HG03025 (cell line): ENCODE measurements at regions not wholly inside any gene's neighbourhood (a gene's known extent, or its start where the extent isn't known, plus 50 kb on each side); places are given as distances from the start of the nearest gene placed in this dataset.
"Not testable (repeated sequence)": the region's sequence is repeated elsewhere in the genome, so short reads cannot be mapped to it uniquely, and the experiment has no call there.

ENCODE experiments used
- ATAC-seq: cut with Tn5 transposase; IDR thresholded peaks from one replicate; pipeline ENCODE4 v1.9.1; 2021; ENCODE audit warnings: mild to moderate bottlenecking, moderate library complexity; ENCODE audit not compliant: unreplicated experiment, low FRiP score

DNA sequence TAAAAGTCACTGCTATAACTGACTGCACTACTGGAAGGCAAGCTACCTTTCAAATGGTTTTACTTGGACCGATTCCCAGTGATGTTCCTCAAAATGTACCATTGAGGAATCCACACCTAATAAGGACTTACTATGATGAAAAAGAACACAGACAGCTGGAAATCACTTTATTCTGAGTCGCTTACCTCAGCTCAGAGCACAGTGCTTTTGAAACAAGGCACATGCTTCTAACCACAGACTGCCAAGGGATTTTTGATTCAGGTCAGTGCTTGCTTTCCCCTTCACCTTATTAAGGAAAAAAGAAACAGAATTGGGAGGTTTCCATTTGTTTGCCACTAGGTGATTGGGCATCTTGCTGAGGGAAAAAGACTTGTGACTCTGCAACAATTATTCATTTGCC is 707.5 kb upstream of the FSHR start:
- ATAC-seq = no peak

DNA sequence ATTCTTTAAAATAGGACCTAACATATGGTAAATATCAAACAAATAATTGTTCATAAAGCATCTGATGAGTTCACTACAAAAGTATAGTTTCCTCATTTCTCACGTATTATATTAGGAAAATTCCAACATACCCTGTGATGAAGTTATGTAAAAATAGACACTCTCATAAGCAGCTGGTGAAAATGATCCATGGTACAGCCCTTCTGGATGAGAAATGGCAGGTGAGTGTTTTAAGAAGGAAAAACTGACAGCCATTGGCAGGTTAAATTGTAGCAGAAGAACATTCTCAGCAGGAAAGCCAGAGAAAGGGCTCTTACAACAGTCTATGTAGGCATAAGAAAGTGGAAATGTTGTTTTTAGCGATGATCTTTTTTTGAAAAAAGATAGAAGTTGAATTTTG is 706.5 kb upstream of the FSHR start:
- no peak for ATAC-seq

GRCh38 chr2:49860170-49860569 is 705.9 kb upstream of the FSHR start:
- ATAC-seq = no peak

- ATAC-seq = no peak
Measured at GRCh38 chr2:49858657-49859056, 704.3 kb upstream of the FSHR start.

DNA sequence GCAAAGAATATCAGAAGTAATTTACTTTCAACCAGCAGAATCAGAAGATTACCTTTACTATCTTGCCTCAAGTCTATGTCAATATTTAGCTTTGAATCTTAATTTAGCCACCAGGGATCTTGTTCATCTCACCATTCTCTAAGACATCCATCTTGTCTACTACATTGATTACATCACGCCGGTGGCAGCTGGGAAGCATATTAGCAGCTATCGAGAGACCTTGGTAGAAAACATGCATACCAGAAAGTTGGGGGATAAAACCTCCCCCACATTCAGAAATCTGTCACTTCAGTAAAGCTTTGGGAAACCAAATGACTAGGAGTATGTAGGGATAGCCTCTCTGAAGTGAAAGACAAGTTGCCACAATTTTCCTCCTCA is 703.8 kb upstream of the FSHR start:
- ATAC-seq = no peak

DNA sequence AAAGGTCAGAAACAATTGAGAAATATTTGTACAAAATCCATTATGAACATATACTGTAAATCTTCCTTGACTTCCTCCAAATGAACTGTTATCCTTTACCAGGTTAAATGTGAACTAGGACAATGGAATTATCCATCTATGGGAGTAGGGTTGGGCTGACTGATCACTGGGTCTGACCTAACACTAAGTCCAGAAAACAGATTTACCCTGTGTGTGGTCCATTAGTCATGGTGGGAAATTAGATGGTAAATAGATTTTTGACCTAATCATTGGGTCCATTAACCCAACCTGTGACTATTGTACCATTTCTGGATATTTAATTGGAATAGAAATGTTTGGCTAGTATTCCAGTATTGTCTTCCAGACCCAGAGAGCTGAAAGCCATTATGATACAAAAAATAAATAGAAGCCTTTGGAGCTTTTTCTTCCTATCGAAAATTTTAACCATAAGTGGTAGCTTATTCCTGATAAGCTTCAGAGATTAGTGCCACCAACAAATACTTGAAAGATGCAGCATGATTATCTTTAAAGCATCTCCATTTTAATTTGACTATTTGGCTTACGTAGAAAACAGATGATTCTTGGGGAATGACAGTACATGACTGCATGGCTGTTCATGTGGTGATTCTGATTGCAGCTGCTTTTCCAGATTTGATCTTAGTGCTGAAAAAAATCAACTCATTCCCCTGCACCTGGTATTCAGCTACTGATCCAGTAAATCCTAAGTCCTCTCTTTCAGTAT is 703.2 kb upstream of the FSHR start:
- no peak for ATAC-seq

DNA sequence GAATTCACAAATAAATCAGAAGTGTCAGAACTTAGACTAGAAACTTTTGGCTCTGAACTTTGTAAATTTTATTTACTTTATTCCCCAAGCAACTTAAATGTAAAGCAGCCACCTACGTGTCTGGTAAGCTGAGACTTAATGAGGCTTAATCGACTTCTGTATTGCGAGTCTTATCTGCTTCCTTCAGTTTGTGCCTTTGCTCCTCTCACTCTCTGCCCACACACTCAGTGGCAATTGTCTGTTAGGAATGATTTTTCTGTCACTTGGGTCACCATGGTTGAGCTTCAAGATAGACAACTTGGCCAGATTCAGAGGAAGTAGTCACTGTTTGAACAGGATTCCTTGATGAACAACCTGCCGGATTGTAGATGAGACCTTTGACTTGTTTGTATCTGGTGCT is 691.4 kb upstream of the FSHR start:
- no peak for ATAC-seq

- ATAC-seq = no peak
Measured at GRCh38 chr2:49845021-49845420, 690.7 kb upstream of the FSHR start.

DNA sequence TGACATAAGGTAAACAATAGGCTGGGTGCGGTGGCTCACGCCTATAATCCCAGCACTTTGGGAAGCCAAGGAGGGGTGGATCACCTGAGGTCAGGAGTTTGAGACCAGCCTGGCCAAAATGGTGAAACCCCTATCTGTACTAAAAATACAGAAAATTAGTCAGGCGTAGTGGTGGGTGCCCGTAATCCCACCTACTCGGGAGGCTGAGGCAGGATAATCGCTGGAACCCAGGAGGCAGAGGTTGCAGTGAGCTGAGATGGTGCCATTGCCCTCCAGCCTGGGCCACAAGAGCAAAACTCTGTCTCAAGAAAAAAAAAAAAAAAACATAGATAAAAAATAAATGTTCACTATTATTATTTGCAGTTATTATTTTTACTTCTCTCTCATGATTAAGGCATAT is 689.8 kb upstream of the FSHR start:
- not testable (repeated sequence) for ATAC-seq

GRCh38 chr2:49843314-49843713 is 689.0 kb upstream of the FSHR start:
- ATAC-seq = no peak

DNA sequence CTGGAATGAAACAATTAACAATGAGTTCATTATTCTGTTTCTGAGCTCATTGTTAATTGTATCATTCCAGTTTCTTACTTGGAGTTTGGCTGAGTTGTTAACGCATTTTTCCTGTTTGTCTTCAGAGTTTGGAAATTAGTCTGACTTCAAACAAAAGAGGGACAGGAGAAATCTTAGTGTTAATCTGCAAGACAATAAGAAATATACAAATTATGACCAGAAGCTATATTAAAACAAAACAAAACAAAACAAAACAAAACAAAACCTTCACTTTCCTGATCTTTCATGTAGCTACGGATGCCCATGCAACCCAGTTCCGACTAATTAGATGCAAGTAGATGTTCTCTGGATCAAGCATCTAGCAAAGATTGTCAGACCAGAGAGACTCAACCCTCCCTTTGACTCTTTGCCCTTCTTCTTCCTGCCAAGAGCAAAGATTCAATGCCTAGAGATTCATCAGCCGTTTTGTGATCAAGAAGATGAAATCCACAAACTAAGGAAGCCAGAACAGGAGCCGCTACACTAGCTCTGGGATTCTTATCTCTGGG is 686.2 kb upstream of the FSHR start:
- ATAC-seq = no peak

- ATAC-seq = no peak
Measured at GRCh38 chr2:49839818-49840217, 685.5 kb upstream of the FSHR start.

GRCh38 chr2:49837561-49838293 is 683.4 kb upstream of the FSHR start:
- no peak for ATAC-seq

DNA sequence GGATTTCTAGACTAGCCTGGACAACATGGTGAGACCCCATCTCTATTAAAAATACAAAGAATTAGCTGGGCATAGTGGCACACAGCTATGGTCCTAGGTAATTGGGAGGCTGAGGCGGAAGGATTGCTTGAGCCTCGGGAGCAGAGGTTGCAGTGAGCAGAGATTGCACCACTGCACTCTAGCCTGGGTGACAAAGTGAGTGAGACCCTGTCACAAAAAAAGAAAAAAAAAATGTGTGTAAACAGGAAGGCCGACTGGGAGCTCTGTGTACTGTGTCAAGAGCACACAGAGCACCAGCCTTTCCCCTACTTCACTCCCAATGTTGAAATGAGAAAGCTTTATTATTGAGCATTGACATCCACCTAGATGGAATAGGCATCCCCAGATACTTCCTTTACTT is 681.7 kb upstream of the FSHR start:
- no peak for ATAC-seq

- no peak for ATAC-seq
Measured at GRCh38 chr2:49834433-49834832, 680.1 kb upstream of the FSHR start.

- ATAC-seq = no peak
Measured at GRCh38 chr2:49832555-49832954, 678.2 kb upstream of the FSHR start.

GRCh38 chr2:49831698-49832367 is 677.5 kb upstream of the FSHR start:
- ATAC-seq = no peak

DNA sequence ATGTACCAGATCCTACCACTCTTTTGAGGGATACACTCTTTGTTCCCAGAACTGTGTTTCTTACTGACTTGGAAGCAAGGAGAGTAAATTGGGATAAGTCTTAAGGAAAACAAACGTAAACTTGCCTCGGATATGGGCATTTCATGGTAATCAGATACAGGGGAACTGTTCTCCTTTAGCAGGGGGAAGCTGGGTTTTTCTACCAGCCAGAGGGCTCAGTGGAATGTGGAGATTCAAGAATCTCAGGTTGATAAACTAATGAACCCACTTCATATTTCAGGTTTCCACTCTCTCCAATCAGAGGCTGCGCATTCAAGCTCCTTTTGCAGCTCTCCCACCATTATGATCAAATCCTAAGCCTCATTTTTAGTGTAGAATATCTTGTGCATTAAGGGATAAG is 676.5 kb upstream of the FSHR start:
- no peak for ATAC-seq

- ATAC-seq = no peak
Measured at GRCh38 chr2:49827366-49827765, 673.1 kb upstream of the FSHR start.

GRCh38 chr2:49813208-49813607 is 658.9 kb upstream of the FSHR start:
- ATAC-seq = no peak

DNA sequence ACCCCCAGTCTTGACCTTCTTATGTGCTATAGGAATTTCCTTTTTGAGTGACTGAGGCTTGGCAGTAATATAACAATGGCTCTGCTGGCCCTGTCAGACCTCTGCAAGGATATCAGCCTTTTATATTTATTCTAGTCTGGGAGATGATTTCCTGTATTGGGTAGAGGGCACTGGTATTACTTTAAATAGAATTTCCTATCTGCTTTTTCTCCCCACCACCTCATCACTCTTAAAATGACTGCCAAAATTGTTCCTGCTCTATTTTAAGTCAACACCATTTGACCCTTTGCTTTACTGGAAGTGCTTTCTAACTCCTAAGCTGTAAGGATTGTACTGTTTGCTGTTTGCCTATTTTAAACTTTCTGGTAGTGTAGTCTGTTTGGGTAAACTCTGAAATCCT is 658.4 kb upstream of the FSHR start:
- ATAC-seq = no peak
